ENCODE measurements at regions not wholly inside any gene's neighbourhood (a gene's known extent, or its start where the extent isn't known, plus 50 kb on each side); places are given as distances from the start of the nearest gene placed in this dataset.

DNA sequence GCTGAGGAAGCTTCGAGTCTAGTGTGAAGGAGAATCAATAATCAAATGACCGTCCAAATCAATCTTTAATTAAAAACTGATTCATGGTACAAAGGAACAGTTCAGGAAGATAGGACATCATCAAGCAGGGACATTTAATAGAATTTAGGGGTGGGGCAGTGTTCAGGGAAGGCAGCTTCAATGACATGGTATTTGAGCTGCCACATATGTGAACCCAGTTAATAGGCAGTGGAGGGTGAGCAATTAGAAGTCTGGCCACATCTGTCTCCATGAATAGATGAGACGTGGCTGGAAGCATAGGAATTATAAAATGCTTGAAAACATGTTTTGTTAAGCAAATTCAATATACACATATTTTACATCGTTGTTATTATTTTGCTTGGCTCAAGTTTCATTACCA, 362.7 kb downstream of the PRDM2 start:
- Mint-ChIP-seq H3K9me3 (peaks cover 7% of the 10 kb centered on the region), H3K4me1 (ENCODE audit: low read depth) (no peaks in the 10 kb centered on the region), H3K36me3 (ENCODE audit: insufficient read depth) (no peaks in the 10 kb centered on the region), H3K27me3 (ENCODE audit: low read depth) (peaks cover 2% of the 10 kb centered on the region), H3K4me3 (no peak overlapping the region)
- DNase-seq (no peak), ATAC-seq (no peak)

DNA sequence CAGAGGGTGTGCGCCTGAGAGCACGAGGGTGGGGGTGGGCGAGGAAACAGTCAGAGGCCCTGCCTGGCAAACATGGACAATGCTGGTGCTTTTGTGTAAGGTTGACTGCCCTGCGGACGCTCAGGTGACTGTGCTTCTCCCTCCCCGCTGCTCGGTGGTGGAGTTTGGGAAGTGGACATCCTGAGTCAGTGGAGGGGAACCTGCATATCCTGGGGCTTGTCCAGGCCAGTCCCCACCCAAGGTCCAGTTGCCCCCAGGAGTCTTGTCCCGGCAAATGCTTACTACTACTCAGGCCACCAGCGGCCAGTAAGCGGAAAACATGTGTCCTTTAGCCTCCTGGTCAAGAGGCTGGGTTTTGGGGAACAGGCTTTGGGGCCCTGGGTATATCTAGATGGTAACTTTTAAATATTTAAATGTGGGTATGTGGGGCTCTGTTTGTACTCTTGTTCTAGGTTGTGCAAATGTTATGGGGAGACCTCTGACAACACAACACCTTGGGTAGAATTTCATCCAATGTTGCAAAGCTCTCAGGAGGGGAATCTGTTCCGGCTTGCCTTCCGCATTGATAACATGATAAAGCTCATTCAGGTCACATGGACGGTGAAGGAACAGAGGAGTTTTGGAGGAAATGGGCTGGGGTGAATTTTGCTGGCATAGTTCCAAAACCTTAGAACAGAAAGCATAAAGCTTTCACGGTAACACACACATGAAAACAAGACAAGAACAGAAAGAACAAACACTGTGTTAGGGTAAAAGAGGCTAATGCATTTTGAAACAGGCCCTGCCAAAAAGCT, 364.9 kb downstream of the PRDM2 start:
- Mint-ChIP-seq H3K27me3 (ENCODE audit: low read depth) (no peaks in the 10 kb centered on the region), H3K36me3 (ENCODE audit: insufficient read depth) (no peaks in the 10 kb centered on the region), H3K9me3 (no peaks in the 10 kb centered on the region)

DNA sequence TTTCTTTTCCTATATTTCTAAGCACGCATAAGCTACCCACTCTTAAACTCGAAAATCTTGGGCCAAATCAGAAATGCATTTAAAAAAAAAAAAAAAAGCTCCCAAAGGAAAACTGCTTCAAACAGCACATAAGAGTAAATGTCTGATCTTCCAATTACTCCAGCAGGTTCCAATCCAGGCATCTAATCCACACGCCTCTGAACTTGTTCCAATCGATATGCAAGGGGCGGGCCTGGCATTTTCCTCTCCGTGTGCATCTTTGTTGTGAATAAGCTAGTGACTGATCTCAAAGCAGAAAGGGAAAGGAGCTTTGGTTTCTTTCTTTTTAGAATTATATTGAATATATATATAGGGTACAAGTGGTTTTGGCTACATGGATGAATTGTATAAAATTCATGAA, 365.5 kb downstream of the PRDM2 start:
- Mint-ChIP-seq H3K4me1 (ENCODE audit: low read depth) (no peaks in the 10 kb centered on the region), H3K27me3 (ENCODE audit: low read depth) (no peaks in the 10 kb centered on the region), H3K36me3 (ENCODE audit: insufficient read depth) (no peaks in the 10 kb centered on the region), H3K9me3 (no peaks in the 10 kb centered on the region), H3K4me3 (no peak overlapping the region)
- DNase-seq (no peak), ATAC-seq (no peak)

More for the DNA sequence above, 364.9 kb downstream of the PRDM2 start:
- no peaks in the 10 kb centered on the region for H3K4me1 Mint-ChIP-seq (ENCODE audit: low read depth)
- ATAC-seq (no peak), DNase-seq (no peak)
- H3K4me3 Mint-ChIP-seq = no peak overlapping the region

DNA sequence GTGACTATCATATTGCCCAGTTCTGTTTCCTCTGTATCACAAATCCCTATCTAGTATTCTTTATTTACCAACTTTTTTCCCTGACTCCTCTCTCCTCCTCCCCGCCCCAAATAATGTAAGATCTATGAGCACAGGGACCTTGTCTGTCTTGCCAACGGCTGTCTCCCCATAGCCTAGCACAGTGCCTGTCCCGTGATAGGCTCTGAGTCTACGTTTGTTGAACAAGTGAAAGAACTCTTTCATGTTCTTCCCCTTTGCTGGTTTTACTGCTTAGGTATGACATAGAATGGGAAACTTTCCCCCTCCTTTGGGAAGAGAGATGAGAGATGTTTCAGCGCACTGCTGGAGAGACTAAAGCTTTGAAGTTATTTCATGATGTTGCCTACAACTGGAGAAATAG, 367.0 kb downstream of the PRDM2 start:
- ATAC-seq = no peak
- Mint-ChIP-seq H3K4me1 (ENCODE audit: low read depth) (no peaks in the 10 kb centered on the region), H3K27me3 (ENCODE audit: low read depth) (no peaks in the 10 kb centered on the region), H3K4me3 (no peak overlapping the region), H3K36me3 (ENCODE audit: insufficient read depth) (no peaks in the 10 kb centered on the region), H3K9me3 (no peaks in the 10 kb centered on the region)
- DNase-seq = no peak

DNA sequence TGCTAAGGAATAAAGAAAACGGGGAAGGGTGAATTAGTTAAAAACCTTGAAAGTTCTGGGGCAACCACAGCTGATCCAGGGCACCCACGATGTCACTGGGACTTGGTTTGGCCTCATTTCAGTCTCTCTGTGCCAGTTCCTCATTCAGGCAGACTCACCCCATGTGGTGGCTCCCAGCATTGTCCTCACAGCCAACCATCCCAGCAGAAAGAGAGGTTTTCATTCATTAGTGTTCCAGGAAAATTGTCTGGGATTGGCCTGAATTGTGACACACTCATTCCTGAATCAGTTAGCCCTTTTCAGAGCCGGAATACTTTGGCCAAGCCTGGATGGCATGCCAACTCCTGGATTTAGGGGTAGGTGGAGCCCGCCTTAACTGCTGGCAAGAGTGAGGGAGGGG, 367.7 kb downstream of the PRDM2 start:
- ATAC-seq = no peak
- no peak for DNase-seq
- H3K4me3 Mint-ChIP-seq = no peak overlapping the region
- no peaks in the 10 kb centered on the region for H3K27me3 Mint-ChIP-seq (ENCODE audit: low read depth)
- no peaks in the 10 kb centered on the region for H3K4me1 Mint-ChIP-seq (ENCODE audit: low read depth)
- no peaks in the 10 kb centered on the region for H3K36me3 Mint-ChIP-seq (ENCODE audit: insufficient read depth)
- no peaks in the 10 kb centered on the region for H3K9me3 Mint-ChIP-seq

DNA sequence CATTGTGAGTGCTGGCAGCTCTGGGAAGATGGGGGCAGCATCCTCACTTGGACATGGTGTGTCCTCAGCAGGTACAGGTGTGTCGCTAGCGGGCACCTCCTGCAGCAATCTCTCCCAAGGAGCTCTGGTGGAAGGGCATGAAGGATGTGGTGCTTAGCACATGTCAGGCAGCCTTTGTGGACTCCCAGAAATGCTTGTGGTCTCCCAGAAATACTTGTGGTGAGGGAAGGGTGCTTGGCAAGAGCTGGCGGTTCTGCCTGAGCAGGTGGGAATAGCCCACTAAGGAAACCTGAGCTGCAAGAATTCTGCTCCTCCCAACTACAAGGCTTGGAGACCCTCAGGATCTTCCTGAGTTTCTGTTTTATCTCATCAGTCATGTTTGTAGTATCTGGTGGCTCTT, 371.6 kb downstream of the PRDM2 start:
- Mint-ChIP-seq H3K4me3 (no peak overlapping the region), H3K9me3 (no peaks in the 10 kb centered on the region)

DNA sequence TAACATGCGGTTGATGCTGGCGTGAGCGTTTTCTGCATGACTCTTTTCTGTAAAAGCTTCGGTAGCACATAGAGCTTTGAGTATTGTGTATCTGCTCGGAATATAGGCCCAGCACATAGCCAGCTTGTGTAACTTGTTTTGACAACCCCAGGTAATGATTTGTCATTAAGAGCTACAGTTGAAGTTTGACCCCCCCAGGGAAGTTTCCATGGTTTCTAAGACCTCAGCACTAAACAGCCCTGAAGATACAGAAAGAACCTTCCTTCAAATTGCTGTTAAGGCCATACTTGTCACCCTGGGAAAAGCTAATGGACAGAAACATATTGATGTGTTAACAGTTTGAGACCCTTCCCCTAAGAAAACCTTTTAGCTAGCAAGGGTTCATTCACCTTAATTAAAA, 380.7 kb downstream of the PRDM2 start:
- Mint-ChIP-seq H3K27me3 (ENCODE audit: low read depth) (peaks cover 1% of the 10 kb centered on the region), H3K4me1 (ENCODE audit: low read depth) (no peaks in the 10 kb centered on the region), H3K36me3 (ENCODE audit: insufficient read depth) (no peaks in the 10 kb centered on the region), H3K4me3 (no peak overlapping the region), H3K9me3 (no peaks in the 10 kb centered on the region)
- ATAC-seq (no peak), DNase-seq (no peak)

More for the DNA sequence above, 371.6 kb downstream of the PRDM2 start:
- Mint-ChIP-seq H3K27me3 (ENCODE audit: low read depth) (peaks cover 2% of the 10 kb centered on the region), H3K36me3 (ENCODE audit: insufficient read depth) (no peaks in the 10 kb centered on the region), H3K4me1 (ENCODE audit: low read depth) (no peaks in the 10 kb centered on the region)
- DNase-seq (no peak), ATAC-seq (no peak)

DNA sequence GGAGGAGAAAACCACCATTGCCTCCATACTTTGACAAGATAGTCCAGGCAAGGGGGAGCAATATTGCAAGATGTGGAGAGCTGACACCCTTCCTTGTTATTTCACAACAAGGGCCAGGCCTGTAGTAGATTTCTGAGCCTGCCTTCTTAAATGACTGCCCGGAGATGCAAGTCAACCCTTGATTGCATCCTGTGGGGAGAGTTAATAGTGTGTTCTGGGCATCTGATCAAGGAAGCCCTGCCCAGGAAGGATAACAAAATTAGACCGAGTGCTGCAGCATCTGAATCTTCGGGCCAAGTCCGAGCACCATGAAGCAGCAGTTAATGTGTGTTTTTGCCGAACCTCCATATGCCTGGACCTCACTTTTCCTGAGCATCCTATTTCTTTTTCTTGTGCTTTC, 382.3 kb downstream of the PRDM2 start:
- DNase-seq (no peak), ATAC-seq (no peak)
- Mint-ChIP-seq H3K9me3 (no peaks in the 10 kb centered on the region), H3K36me3 (ENCODE audit: insufficient read depth) (no peaks in the 10 kb centered on the region), H3K4me3 (no peak overlapping the region), H3K27me3 (ENCODE audit: low read depth) (peaks cover 1% of the 10 kb centered on the region), H3K4me1 (ENCODE audit: low read depth) (no peaks in the 10 kb centered on the region)

DNA sequence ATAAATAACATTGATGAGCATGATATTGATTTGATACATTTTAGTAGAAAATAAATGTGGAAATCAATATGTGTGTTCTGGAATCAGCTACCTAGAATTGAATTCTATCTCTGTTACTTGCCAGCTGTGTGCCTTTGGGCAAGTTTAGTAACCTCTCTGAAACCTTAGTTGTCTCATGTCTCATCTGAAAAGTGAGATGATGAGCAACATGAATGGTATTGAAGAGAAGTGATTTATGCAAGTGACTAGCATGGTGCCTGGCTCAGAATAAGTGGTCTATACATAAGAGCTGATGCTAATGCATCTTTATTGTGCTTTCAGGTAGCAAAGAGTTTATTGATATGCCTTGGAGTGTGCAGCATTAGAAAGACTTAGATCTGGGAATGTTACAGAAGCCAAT, 383.3 kb downstream of the PRDM2 start:
- ATAC-seq = no peak
- no peaks in the 10 kb centered on the region for H3K4me1 Mint-ChIP-seq (ENCODE audit: low read depth)
- H3K27me3 Mint-ChIP-seq (ENCODE audit: low read depth) = peaks cover 1% of the 10 kb centered on the region
- DNase-seq = no peak
- no peak overlapping the region for H3K4me3 Mint-ChIP-seq
- H3K36me3 Mint-ChIP-seq (ENCODE audit: insufficient read depth) = no peaks in the 10 kb centered on the region
- H3K9me3 Mint-ChIP-seq = no peaks in the 10 kb centered on the region

DNA sequence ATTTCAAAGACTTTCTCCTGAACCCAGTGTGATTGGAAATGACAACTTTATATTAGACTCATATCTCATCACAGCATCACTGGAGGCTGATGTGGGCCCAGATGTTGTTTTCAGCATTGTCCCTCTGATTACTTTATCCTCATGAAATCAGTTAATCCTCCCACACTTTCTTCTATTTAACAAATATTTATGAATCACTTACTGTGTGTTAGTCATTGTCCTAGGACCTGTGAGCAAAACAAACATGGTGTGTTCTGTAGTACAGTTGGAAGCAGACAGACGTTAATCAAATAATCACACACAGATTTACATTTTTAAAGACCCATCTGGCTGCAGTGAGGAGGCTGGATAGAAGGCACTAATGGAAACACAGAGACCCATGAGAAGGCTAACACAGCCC, 383.7 kb downstream of the PRDM2 start:
- no peak for ATAC-seq
- H3K4me3 Mint-ChIP-seq = no peak overlapping the region
- peaks cover 1% of the 10 kb centered on the region for H3K27me3 Mint-ChIP-seq (ENCODE audit: low read depth)
- H3K4me1 Mint-ChIP-seq (ENCODE audit: low read depth) = no peaks in the 10 kb centered on the region
- no peaks in the 10 kb centered on the region for H3K9me3 Mint-ChIP-seq
- H3K36me3 Mint-ChIP-seq (ENCODE audit: insufficient read depth) = no peaks in the 10 kb centered on the region
- no peak for DNase-seq

DNA sequence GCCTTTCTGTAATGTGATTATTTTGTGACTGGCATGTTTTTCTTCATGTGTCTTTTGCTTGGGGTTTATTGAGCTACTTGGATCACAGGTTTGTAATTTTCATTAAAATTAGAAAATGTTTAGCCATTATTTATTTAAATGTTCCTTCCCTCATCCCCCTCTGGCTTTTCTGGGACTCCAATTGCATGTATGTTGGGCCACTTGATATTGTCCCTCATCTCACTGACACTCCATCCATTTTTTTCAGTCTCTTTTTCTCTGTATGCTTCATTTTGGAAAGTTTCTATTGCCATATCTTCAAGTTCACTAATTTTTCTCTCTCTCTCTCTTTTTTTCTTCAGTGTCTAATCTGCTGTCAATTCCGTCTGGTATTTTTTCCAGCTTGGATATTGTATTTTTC, 390.1 kb downstream of the PRDM2 start:
- no peak overlapping the region for H3K4me3 Mint-ChIP-seq
- ATAC-seq (no peak), DNase-seq (no peak)
- peaks cover 7% of the 10 kb centered on the region for H3K27me3 Mint-ChIP-seq (ENCODE audit: low read depth)
- no peaks in the 10 kb centered on the region for H3K36me3 Mint-ChIP-seq (ENCODE audit: insufficient read depth)
- H3K4me1 Mint-ChIP-seq (ENCODE audit: low read depth) = no peaks in the 10 kb centered on the region
- H3K9me3 Mint-ChIP-seq = peaks cover 11% of the 10 kb centered on the region

DNA sequence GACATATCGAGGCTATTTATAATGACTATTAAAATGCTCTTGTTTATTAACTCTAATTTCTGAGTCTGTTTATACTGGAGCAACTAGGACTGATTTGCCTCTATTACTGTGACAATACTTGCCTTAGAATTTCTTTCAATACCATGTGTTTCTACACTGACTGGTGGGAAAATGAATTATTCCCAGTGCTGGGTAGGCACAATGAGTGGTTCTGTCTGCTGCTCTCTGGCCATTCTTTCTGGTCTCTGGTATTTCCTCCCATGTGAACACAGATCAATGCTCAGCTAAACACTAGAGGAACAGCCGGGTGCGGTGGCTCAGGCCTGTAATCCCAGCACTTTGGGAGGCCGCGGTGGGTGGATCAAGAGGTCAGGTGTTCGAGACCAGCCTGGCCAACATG, 390.5 kb downstream of the PRDM2 start:
- Mint-ChIP-seq H3K4me3 (no peak overlapping the region), H3K36me3 (ENCODE audit: insufficient read depth) (no peaks in the 10 kb centered on the region), H3K9me3 (peaks cover 11% of the 10 kb centered on the region), H3K4me1 (ENCODE audit: low read depth) (no peaks in the 10 kb centered on the region), H3K27me3 (ENCODE audit: low read depth) (peaks cover 7% of the 10 kb centered on the region)
- no peak for DNase-seq
- no peak for ATAC-seq

DNA sequence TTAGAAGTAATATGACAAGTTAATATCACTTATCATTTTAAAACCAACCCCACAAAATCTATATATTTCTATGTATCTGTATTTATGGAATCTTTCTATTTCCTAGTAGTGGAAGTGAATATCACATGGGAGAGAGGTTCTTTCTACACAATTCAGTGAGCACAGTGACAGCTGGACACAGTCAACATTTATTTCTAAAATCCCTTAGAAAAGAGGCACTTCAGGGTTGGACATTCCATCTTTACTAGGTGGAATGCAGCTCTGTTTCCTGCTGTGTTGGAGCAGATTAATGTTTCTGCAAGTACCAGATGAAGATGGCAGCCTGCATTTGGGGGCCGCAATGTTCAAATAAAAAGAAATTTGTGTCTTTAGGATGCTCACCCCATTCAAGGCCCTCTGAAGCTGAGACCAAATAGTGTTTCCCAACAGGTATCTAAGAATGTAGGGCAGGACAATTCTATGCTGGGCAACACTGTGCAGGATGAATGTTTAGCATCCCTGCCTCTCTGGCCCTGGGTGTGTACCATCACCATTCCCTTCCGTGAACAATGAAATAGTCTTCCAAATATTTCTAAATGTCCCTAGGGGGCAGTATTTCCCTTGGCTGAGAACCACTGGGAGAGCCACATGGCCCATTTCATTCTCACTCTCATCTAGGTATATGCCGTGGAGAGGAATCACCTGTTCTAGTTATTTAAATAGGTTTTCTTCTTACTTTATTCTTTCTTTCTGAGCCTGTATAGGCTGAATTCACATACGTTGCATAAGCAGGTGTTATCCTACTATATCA, 394.8 kb downstream of the PRDM2 start:
- Mint-ChIP-seq H3K4me1 (ENCODE audit: low read depth) (no peaks in the 10 kb centered on the region), H3K9me3 (peaks cover 11% of the 10 kb centered on the region), H3K4me3 (no peak overlapping the region), H3K27me3 (ENCODE audit: low read depth) (peaks cover 7% of the 10 kb centered on the region), H3K36me3 (ENCODE audit: insufficient read depth) (no peaks in the 10 kb centered on the region)
- ATAC-seq (no peak), DNase-seq (no peak)

DNA sequence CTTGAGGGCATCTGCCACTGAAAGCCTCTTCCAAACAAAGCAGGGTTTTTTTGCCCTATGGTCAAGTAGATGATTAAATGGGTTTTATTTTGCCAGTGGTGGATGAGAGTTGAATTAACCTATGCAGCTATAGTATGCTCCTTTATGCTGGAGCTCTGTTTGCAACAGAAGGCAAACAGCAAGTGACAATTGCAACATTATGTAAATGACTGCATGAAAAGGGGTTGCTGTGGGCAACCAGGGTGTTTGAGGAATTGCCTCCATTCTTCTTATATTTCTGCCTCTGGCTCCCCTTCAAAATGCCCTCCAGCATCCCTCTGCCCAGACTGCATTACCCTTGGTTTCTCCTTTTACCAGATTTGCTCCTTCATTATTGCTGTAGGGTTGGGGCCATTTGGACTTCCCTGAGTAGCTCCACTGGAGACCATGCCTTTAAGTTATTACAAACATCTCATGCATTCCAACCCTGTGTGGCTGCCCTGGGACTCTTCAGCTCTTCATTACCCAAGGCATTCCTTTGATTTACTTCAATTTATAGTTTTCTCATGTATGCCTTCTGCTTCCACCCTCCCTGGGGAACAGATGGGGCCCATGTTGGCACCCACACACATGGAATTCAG, 398.4 kb downstream of the PRDM2 start:
- DNase-seq (no peak), ATAC-seq (no peak)
- H3K4me3 Mint-ChIP-seq = no peak overlapping the region
- H3K36me3 Mint-ChIP-seq (ENCODE audit: insufficient read depth) = no peaks in the 10 kb centered on the region
- no peaks in the 10 kb centered on the region for H3K9me3 Mint-ChIP-seq
- no peaks in the 10 kb centered on the region for H3K4me1 Mint-ChIP-seq (ENCODE audit: low read depth)
- peaks cover 1% of the 10 kb centered on the region for H3K27me3 Mint-ChIP-seq (ENCODE audit: low read depth)

DNA sequence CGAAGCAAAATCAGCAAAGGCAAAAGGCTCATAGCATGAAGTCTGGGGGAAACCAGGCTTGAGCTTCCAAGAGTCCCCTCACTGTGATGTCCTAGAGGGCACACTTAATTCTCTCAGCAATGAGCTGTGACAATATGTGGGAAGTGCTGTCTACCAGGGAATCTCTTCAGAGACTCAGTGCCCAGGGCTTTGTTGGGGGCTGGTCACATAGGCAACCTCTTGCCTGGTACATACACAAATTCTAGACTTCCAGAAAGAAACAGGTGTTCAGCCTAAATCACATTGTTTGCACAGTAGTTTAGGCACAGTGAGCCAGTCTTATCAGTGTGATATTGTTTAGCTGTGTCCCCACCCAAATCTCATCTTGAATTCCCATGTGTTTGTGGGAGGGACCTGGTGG, 400.5 kb downstream of the PRDM2 start:
- Mint-ChIP-seq H3K4me3 (no peak overlapping the region), H3K27me3 (ENCODE audit: low read depth) (peaks cover 3% of the 10 kb centered on the region), H3K36me3 (ENCODE audit: insufficient read depth) (no peaks in the 10 kb centered on the region), H3K4me1 (ENCODE audit: low read depth) (no peaks in the 10 kb centered on the region), H3K9me3 (no peaks in the 10 kb centered on the region)
- no peak for DNase-seq
- no peak for ATAC-seq

Measured in activated T-cell treated with anti-CD3 and anti-CD28 coated beads, Interleukin-2, amount 50 U/mL, for 4 hours (primary cell).